Activated CD4-positive, alpha-beta T cell treated with anti-CD3 and anti-CD28 coated beads, Interleukin-2, Interleukin-4, amounts not matched to agents 100 ng/mL and 50 ng/mL, durations not matched to agents 16 hours and 8 hours (primary cell): ENCODE measurements at regions not wholly inside any gene's neighbourhood (a gene's known extent, or its start where the extent isn't known, plus 50 kb on each side); places are given as distances from the start of the nearest gene placed in this dataset.
"Not testable (repeated sequence)": the region's sequence is repeated elsewhere in the genome, so short reads cannot be mapped to it uniquely, and the experiment has no call there.

Experiments
- DNase-seq: peaks from one replicate; pipeline ENCODE4 v3.0.0-alpha.2; 2020; ENCODE audit warnings: low spot score

- DNase-seq, result no peak
Measured at GRCh38 chr7:94109556-94109955, 105.4 kb upstream of the BET1 start.

DNA sequence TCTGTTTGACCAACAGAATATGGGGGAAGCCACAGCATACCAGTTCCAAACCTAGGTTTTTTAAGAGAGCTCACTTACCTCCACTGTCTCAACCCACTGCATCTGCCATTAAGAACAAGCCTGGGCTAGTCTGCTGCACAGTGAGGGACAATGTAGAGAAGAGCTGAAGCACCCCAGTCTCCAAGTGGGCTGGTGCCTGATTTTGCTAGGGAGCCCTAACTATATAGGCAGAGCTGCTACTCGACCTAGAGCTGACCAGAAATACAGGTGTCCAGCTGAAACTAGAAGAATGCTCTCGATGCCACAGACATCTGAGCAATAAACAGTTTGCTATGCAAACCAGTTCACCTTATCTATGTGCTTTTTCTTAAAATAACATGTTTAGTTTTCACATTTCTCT, 106.9 kb upstream of the BET1 start:
- no peak for DNase-seq

DNA sequence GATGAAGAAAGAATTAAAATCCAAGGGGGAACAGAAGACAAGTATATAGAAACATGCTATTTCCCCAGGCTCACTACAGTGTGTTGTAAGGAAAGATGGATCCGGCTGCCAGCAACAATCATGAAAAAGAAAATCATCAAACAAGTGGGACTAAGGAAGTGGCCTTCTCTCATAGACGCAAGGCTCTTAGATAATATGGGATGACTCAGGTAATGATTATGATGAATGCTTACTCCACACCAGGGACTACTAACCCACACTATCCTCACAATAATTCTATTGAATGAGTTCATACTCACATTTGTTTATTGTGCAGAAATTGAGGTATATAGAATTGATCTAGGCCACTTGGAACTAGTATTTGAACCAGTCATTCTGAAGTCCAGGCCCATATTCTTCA, 111.2 kb upstream of the BET1 start:
- no peak for DNase-seq

DNA sequence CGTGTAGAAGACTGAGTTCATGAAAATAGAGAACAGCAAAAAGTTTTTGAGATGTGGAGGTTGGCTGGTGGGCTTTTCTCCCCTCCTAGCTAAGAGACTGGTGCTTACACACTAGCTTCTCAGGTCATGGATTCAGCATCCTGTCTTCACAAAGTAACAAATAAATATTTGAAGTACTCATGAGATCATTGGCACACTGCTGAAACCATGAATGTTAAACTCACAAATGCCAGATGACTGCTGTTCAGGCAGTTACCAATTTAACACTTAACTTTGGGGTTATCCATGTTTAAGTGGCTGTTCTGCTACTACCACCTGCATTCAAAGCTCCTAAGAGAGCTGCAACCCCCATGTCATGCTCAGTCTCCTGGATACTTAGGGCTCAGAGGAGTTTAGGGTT, 119.0 kb upstream of the BET1 start:
- DNase-seq, result no peak

DNA sequence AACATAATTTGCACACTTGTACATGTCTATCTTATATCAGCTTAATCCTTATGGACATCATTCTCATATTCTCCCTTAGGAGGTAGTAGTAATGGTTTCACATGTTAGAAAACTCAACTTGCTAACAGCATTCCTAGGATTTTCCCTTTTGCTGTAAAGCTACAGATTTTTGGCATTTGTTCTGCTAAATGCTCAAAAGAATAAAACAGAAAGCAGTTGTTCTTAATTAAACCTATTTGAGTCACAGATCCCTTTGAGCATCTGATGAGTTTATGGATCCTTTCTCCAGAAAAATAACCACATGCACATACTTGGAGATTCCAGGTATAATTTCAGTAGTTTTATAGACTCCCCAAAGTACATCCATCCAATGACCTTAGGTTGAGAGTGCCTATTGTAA, 122.9 kb upstream of the BET1 start:
- no peak for DNase-seq

- DNase-seq, result no peak
Measured at GRCh38 chr7:94128072-94128471, 123.9 kb upstream of the BET1 start.

DNA sequence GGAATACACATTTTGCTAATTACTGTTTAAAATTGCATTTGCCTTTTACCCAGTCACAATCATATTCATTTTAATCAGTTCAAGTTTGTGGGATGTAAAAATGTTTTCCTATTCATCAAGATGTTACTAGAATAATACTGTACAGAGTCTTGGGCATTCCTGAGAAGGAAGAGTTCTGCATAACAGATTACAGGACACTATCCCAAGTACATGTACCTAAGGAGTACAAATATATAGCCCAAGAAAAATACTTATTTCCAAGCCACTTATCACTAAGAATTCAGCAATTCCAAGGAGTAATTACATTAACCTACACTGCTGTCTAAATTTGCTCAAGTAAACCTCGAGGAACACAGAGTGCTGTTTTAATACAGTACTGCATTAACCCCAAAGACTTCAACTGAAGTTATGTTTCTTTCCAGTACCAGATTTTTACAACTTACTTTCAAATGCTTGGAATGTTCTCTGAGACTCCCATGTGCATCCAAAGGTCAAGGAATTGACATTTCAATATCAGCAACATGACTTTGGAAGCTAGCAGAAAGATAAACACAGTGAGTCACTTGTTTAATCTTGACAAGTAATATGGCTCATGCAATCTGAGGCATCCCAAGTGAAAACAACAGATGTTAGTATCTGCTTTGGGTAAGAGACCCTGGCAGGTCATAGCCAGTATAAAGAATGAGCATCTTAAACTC, 125.4 kb upstream of the BET1 start:
- DNase-seq, result no peak

GRCh38 chr7:94130716-94131115, 126.6 kb upstream of the BET1 start:
- DNase-seq, result no peak

GRCh38 chr7:94133460-94133859, 129.3 kb upstream of the BET1 start:
- DNase-seq, result no peak

DNA sequence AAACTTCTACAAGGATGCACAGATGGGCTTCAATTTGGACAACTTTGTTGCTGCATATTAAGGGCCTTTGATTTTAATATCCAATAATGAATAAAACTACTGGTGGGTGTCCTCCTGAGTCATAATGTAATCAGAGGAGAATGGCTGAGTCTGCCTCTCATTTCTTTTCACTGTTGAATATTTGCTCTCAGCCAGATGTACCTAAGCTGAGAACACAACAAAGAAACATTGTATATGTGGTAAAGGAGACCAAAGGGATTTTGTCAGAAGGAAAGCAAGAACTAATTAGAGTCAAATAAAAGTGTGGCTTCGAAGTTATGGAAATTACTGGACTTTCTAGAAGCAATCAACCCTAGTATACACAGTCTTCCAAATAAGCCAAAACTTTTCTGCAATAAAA, 131.0 kb upstream of the BET1 start:
- DNase-seq, result no peak

GRCh38 chr7:94142281-94142680, 138.1 kb upstream of the BET1 start:
- DNase-seq, result no peak

DNA sequence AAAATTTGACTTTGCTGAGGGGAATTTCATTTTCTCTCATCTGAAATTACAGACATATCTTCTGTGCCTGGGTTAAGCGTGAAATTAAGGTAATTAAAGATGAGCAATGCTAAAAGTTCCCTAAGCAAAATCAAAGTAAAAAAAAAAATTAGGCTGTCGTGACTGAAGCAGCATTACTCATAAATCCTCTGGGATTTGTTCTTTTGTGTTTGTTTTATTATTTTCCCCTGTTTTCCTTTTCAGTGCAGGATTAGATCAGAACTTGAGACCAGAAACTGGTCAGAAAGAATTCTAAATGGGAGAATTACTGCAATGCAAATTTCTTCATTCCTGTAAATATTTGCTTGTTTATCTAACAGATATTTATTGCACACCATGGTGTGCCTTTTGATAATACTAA, 141.4 kb upstream of the BET1 start:
- no peak for DNase-seq

GRCh38 chr7:94146408-94146807, 142.3 kb upstream of the BET1 start:
- DNase-seq, result no peak

- DNase-seq, result no peak
Measured at GRCh38 chr7:94149789-94150545, 145.8 kb upstream of the BET1 start.

DNA sequence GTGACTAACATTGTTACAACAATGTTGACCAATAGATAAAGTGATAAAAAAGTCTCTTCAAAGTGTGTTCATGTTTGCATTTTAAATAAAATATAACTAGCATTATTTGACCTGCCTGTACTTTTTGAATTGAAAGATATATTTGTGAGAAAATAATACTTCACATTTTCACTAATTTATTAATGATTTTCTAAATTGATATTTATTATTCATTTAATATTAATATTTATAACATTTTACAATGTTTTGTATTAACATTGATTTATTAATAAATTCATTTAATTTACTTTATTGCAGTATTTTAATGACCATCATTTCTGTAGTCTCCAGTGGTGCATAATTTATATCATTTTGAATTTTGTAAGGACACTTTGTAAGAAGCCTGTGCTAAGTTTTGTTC, 150.0 kb upstream of the BET1 start:
- no peak for DNase-seq

- DNase-seq, result no peak
Measured at GRCh38 chr7:94154858-94155257, 150.7 kb upstream of the BET1 start.

DNA sequence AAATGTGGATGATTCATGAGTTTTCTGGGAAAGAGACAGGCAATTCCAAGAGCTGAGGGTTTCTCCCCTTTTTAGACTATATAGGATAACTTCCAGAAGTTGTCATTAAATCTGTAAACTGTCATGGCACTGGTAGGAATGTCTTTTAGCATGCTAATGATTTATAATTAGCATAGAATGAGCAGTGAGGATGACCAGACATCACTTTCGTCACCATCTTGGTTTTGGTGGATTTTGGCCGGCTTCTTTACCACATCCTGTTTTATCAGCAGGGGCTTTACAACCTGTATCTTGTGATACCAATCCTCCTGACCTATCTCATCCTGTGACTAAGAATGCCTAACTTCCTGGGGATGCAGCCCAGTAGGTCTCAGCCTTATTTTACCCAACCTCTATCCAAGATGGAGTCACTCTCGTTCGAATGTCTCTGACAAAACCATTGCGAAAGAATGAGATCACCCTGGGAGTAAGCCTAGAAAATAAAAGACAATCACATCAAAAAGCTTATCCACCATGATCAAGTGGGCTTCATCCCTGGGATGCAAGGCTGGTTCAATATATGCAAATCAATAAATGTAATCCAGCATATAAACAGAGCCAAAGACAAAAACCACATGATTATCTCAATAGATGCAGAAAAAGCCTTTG, 153.6 kb upstream of the BET1 start:
- DNase-seq, result not testable (repeated sequence)

DNA sequence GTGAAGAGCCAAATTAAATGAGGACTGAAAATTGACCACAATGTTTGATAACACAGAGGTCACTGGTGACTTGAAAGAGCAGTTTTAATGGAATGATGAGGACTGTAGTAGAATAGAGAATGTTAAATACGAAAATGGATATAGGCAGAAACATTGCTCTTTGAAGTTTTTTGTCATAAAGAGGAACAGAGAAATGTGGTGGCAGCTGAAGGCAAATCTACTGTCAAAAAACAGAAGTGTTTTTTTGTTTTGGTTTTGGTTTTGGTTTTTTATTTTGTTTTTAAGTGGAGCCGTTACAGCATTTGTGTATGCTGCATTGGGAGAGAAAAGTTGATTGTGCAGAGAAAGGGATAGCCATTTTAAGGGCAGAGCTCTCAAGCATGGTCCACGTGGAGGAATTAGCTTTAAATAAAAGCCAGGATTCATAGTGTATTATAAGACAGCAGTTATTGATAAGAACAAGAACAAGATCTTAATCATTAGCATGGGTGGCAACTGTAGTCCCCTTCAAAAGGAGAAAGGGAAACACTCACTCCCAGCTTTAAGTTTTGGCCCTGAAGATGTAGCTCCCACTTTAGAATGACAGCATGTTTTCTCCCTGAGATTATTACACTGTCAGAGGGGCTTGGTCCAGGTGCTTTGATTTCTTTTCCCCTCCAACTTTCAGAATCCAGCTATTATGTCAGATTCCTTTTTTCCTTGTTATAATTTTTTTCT, 156.7 kb upstream of the BET1 start:
- DNase-seq, result no peak

DNA sequence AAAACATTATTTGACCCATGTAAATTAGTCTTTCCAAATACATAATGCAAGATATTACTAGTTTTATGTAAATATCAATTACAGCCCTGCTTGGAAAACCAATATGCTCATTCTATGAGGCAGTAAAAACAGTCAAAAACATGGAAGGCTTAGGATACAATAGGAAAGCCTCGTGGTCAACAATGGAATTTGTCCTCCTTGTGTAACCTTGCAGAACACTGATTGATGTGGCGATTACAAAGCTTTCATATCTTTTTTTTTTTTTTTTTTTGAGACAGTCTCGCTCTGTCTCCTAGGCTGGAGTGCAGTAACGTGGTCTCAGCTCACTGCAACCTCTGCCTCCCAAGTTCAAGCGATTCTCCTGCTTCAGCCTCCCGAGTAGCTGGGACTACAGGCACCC, 157.3 kb upstream of the BET1 start:
- no peak for DNase-seq

DNA sequence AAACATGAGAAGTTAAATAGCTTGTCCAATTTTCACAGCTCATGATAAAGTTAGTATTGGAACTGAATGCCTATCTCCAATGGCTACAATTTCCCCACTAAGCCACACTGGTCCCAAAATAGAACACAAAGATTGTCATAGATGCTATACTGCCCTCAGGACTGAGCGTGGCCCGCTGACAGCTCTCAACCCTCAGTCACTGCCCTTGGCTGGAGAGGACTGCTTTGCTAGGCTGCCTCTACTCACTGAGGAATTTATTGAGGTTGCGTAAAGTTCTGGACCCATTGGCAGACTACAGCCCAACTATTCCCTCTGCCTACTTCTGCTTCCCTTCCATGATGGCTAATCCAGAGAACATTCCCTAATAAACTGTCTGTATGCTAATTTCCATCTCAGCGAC, 165.5 kb upstream of the BET1 start:
- no peak for DNase-seq

DNA sequence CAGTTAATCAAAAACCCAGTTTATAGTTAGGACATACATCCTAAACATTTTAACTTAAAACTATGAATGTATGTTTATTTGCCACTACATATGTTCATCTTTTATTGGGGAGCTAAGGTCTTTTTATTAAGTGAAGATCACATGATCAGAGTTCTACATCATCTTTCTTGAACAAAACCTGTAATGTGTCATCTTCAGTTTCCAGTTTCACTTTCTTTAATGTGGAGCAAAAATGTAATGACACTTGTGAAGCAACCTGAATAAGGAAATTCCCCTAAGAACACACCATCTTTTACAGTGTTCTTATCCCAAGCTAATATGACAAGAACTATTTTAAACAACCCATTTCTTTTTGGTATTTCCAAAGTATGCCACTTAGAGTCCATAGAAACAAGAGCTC, 166.7 kb upstream of the BET1 start:
- DNase-seq, result no peak

DNA sequence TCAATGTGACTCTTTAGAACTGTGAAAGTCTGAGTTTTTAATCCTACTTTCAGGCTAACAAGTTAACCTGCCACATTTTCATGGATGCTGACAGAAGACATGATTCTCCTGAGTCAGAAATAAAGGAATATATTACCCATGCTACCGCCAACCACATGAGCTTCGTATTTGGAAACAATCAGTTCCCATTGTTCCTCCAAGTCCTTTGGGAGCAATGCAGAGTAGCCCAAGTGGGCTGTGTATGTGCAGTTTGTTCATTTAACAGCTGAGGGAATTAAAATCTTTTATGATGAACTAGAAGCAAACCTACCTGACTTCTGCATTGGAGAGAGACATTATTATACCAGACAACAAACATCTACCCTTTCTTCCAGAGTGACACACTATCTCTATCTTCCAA, 169.3 kb upstream of the BET1 start:
- DNase-seq, result no peak

- no peak for DNase-seq
Measured at GRCh38 chr7:94174375-94174774, 170.2 kb upstream of the BET1 start.
